Esophagus muscularis mucosa (tissue), 3 donors: ENCODE measurements at regions not wholly inside any gene's neighbourhood (a gene's known extent, or its start where the extent isn't known, plus 50 kb on each side); places are given as distances from the start of the nearest gene placed in this dataset.

ENCODE experiments used
- CTCF ChIP-seq, 3 experiments: fragments of 200-600 bp in 2 of 3; fragments of 450-650 bp in 1 of 3; sonication (generic) in 2 of 3; IDR thresholded peaks; one replicate each; pipeline ENCODE4 v1.5.1; 2017 to 2019; ENCODE audit warnings: antibody characterized with exemption in 3 of 3, mild to moderate bottlenecking in 2 of 3, moderate library complexity in 1 of 3
- EP300 ChIP-seq: sonication (generic); formaldehyde crosslinking; IDR thresholded peaks from one replicate; pipeline ENCODE4 v1.6.1; 2017; ENCODE audit warnings: antibody characterized with exemption

DNA sequence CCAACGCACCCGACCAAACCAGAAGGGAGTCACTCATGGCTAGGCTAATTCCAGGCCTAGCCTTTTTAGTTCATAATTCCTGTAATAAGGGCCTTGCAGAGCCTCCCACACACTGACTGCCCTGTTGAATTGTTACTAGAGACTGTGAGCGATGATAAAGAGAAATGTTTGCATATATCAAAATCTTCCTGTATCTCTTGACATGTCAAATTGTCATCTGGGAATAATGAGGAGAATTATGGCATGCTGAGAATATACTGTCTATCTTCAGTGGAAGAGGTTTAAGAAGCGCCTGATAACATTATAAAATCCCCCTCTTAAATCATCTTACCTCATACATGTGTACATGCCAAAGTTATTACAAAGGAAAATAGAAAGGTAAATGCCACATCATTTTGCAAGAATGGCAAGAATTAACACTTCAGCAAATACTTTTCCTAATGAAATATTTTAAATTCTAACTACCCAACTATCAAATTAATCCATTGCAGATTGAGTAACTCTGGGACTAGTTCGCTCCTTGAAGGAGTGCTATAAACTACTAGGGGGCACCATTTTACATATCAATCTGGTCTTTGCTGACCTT, 144.1 kb downstream of the CENPF start:
- no peak for TF ChIP-seq CTCF (IDR thresholded peaks at IDR 0.05)
- no peak for TF ChIP-seq EP300
